ENCODE measurements at regions not wholly inside any gene's neighbourhood (a gene's known extent, or its start where the extent isn't known, plus 50 kb on each side); places are given as distances from the start of the nearest gene placed in this dataset.
A peak's percentile ranks its signal among the peaks of the same experiment; 100 is the strongest.

GRCh38 chr6:48471326-48471725 lies 360.3 kb upstream of the PTCHD4 start:
- Histone ChIP-seq H3K9me2 (replicated peaks; ENCODE audit: low read length) (no peaks in the 10 kb centered on the region), H3K4me2 (ENCODE audit: low read length) (no peak overlapping the region), H3K4me1 (ENCODE audit: insufficient read depth, low read length) (no peaks in the 10 kb centered on the region), H4K20me1 (ENCODE audit: low read length) (no peaks in the 10 kb centered on the region), H3K9ac (ENCODE audit: low read length) (no peak overlapping the region), H3K79me2 (ENCODE audit: low read length) (no peaks in the 10 kb centered on the region), H3K9me3 (ENCODE audit: low read length) (no peaks in the 10 kb centered on the region), H3F3A (ENCODE audit: low read length, unreplicated experiment) (no peaks in the 10 kb centered on the region), H2AFZ (ENCODE audit: low read length) (no peak overlapping the region), H3K36me3 (ENCODE audit: low read depth, low read length) (no peaks in the 10 kb centered on the region), H3K27ac (ENCODE audit: low read length) (no peak overlapping the region), H3K27me3 (ENCODE audit: low read length) (no peaks in the 10 kb centered on the region), H3K4me3 (ENCODE audit: low read length) (no peak overlapping the region)
- BruUV-seq (replicated peaks): no TSS peak
- no peak for ATAC-seq
- CTCF ChIA-PET: no interaction called here
- intact Hi-C loops (cut with micrococcal nuclease): no loop called here
- TF ChIP-seq EZH2phosphoT487 (IDR thresholded peaks at IDR 0.05; ENCODE audit: borderline replicate concordance, low read length): no peak
- POLR2A ChIA-PET (ENCODE audit: unreplicated experiment): no interaction called here
- DNase-seq: no peak

DNA sequence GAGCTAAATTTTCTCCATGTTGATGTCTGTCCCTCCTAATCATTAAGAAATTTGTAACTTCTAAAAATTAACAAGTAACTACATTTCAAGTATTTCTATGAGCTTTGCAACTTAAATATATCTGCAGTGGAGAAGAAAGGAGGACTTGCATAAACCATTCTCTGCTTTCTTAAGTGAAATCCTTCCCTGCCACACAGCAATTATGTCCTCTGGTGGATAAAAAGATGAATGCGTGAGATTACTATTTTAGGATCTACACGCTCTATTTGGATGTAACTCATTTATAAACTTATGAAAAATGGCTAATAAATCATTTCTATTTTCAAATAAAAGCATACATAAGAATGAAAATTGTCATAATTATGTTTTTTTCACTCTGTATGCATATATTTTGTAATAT lies 338.0 kb upstream of the PTCHD4 start:
- H3K4me1 ChIP-seq (ENCODE audit: insufficient read depth, low read length): no peaks in the 10 kb centered on the region
- intact Hi-C loops (cut with micrococcal nuclease): loop anchor here (1.0 kb wide), 1 partner anchor 362 kb away; no protein-coding TSS in a partner anchor
- CTCF ChIA-PET: interaction anchor here (0.6 kb wide), 1 partner anchor 308 kb away, joined by 3 read pairs; no protein-coding TSS in a partner anchor
- peak; percentile 19 for DNase-seq
- no peaks in the 10 kb centered on the region for H3K79me2 ChIP-seq (ENCODE audit: low read length)
- TF ChIP-seq EZH2phosphoT487 (IDR thresholded peaks at IDR 0.05; ENCODE audit: borderline replicate concordance, low read length): no peak
- TF ChIP-seq, protein P1, sequence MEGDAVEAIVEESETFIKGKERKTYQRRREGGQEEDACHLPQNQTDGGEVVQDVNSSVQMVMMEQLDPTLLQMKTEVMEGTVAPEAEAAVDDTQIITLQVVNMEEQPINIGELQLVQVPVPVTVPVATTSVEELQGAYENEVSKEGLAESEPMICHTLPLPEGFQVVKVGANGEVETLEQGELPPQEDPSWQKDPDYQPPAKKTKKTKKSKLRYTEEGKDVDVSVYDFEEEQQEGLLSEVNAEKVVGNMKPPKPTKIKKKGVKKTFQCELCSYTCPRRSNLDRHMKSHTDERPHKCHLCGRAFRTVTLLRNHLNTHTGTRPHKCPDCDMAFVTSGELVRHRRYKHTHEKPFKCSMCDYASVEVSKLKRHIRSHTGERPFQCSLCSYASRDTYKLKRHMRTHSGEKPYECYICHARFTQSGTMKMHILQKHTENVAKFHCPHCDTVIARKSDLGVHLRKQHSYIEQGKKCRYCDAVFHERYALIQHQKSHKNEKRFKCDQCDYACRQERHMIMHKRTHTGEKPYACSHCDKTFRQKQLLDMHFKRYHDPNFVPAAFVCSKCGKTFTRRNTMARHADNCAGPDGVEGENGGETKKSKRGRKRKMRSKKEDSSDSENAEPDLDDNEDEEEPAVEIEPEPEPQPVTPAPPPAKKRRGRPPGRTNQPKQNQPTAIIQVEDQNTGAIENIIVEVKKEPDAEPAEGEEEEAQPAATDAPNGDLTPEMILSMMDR (conservative IDR thresholded peaks at IDR 0.05; ENCODE audit: low read depth, low read length): peak; percentile 37
- no peaks in the 10 kb centered on the region for H3K9me3 ChIP-seq (ENCODE audit: low read length)
- no peak overlapping the region for H3K4me2 ChIP-seq (ENCODE audit: low read length)
- BruUV-seq (replicated peaks): no TSS peak
- no peaks in the 10 kb centered on the region for H3F3A ChIP-seq (ENCODE audit: low read length, unreplicated experiment)
- H4K20me1 ChIP-seq (ENCODE audit: low read length): no peaks in the 10 kb centered on the region
- H3K9ac ChIP-seq (ENCODE audit: low read length): no peak overlapping the region
- H2AFZ ChIP-seq (ENCODE audit: low read length): no peak overlapping the region
- POLR2A ChIA-PET (ENCODE audit: unreplicated experiment): no interaction called here
- H3K9me2 ChIP-seq (replicated peaks; ENCODE audit: low read length): no peaks in the 10 kb centered on the region
- no peaks in the 10 kb centered on the region for H3K36me3 ChIP-seq (ENCODE audit: low read depth, low read length)
- no peak overlapping the region for H3K4me3 ChIP-seq (ENCODE audit: low read length)
- no peaks in the 10 kb centered on the region for H3K27me3 ChIP-seq (ENCODE audit: low read length)
- no peak for ATAC-seq
- no peak overlapping the region for H3K27ac ChIP-seq (ENCODE audit: low read length)

GRCh38 chr6:48447251-48447650 lies 336.3 kb upstream of the PTCHD4 start:
- intact Hi-C loops (cut with micrococcal nuclease): no loop called here
- Histone ChIP-seq H2AFZ (ENCODE audit: low read length) (no peak overlapping the region), H3K4me3 (ENCODE audit: low read length) (no peak overlapping the region), H4K20me1 (ENCODE audit: low read length) (no peaks in the 10 kb centered on the region), H3K9me3 (ENCODE audit: low read length) (no peaks in the 10 kb centered on the region), H3K9me2 (replicated peaks; ENCODE audit: low read length) (no peaks in the 10 kb centered on the region), H3K27ac (ENCODE audit: low read length) (no peak overlapping the region), H3K4me1 (ENCODE audit: insufficient read depth, low read length) (no peaks in the 10 kb centered on the region), H3K36me3 (ENCODE audit: low read depth, low read length) (no peaks in the 10 kb centered on the region), H3K4me2 (ENCODE audit: low read length) (no peak overlapping the region), H3F3A (ENCODE audit: low read length, unreplicated experiment) (no peaks in the 10 kb centered on the region), H3K79me2 (ENCODE audit: low read length) (no peaks in the 10 kb centered on the region), H3K27me3 (ENCODE audit: low read length) (no peaks in the 10 kb centered on the region), H3K9ac (ENCODE audit: low read length) (no peak overlapping the region)
- ATAC-seq (no peak), DNase-seq (peak; percentile 3)
- ChIA-PET CTCF (no interaction called here), POLR2A (ENCODE audit: unreplicated experiment) (no interaction called here)
- TF ChIP-seq, protein P1 (conservative IDR thresholded peaks at IDR 0.05; ENCODE audit: low read depth, low read length): no peak
- TF ChIP-seq EZH2phosphoT487 (IDR thresholded peaks at IDR 0.05; ENCODE audit: borderline replicate concordance, low read length) (no peak), EZH2 (IDR thresholded peaks at IDR 0.05; ENCODE audit: low read length, unreplicated experiment) (no peak)
- no TSS peak for BruUV-seq (replicated peaks)

Measured in PC-3 (cell line).